IMR-90 (cell line): ENCODE measurements at regions not wholly inside any gene's neighbourhood (a gene's known extent, or its start where the extent isn't known, plus 50 kb on each side); places are given as distances from the start of the nearest gene placed in this dataset.

ENCODE experiments used
- ATAC-seq: fragments of 200-7000 bp; cut with Tn5 transposase; 2 replicates; pipeline ENCODE4 v1.9.1; 2020; ENCODE audit warnings: low read depth, mild to moderate bottlenecking, moderate library complexity
- BruUV-seq: library from RNA; stranded (reverse); fragments of 400-500 nt; replicated peaks from 2 replicates; lab custom pipeline; 2021; lab: Mats Ljungman, UMichigan
- CTCF ChIA-PET: fragments of 300-600 bp; formaldehyde crosslinking; extraction: SDS; loops from one replicate; lab custom pipeline; 2021; ENCODE audit warnings: antibody characterized with exemption; lab: Yijun Ruan, JAX
- POLR2A ChIA-PET: fragments of 300-600 bp; sonication (Branson Sonifier 250); formaldehyde crosslinking; loops from one replicate; lab custom pipeline; 2022; ENCODE audit warnings: antibody characterized with exemption; ENCODE audit not compliant: unreplicated experiment; lab: Charles Lee
- DNase-seq: peaks from one replicate; pipeline ENCODE4 v3.0.0; 2013
- H2AFZ ChIP-seq: replicated peaks from 2 replicates; pipeline ENCODE3; 2013; ENCODE audit warnings: low read length, mild to moderate bottlenecking; ENCODE audit not compliant: poor library complexity
- H2AK5ac ChIP-seq: 2 replicates; pipeline ENCODE4 v1.6.1; 2013; ENCODE audit warnings: low read depth, low read length, inconsistent platforms
- H2AK9ac ChIP-seq: replicated peaks from 2 replicates; pipeline ENCODE3; 2013; ENCODE audit warnings: mild to moderate bottlenecking, low read depth, low read length, moderate library complexity; ENCODE audit not compliant: poor library complexity
- H2BK120ac ChIP-seq: 2 replicates; pipeline ENCODE4 v1.6.1; 2013; ENCODE audit warnings: low read depth, low read length, inconsistent platforms
- H2BK15ac ChIP-seq: 3 replicates; pipeline ENCODE4 v1.6.1; 2013; ENCODE audit warnings: low read depth, low read length, inconsistent platforms
- H2BK20ac ChIP-seq: 2 replicates; pipeline ENCODE4 v1.6.1; 2013; ENCODE audit warnings: low read depth, mild to moderate bottlenecking, inconsistent platforms, low read length, moderate library complexity
- H2BK5ac ChIP-seq: 2 replicates; pipeline ENCODE4 v1.6.1; 2013; ENCODE audit warnings: mild to moderate bottlenecking, low read depth, low read length, inconsistent platforms; ENCODE audit not compliant: poor library complexity, severe bottlenecking
- H3K14ac ChIP-seq: replicated peaks from 2 replicates; pipeline ENCODE4 v1.6.1; 2013; ENCODE audit warnings: low read depth, low read length, inconsistent platforms
- H3K18ac ChIP-seq: 2 replicates; pipeline ENCODE4 v1.6.1; 2013; ENCODE audit warnings: low read depth, low read length, control low read depth
- H3K23ac ChIP-seq: 2 replicates; pipeline ENCODE4 v1.6.1; 2013; ENCODE audit warnings: low read depth, low read length, inconsistent platforms
- H3K27ac ChIP-seq: 2 replicates; pipeline ENCODE4 v1.5.1; 2013; ENCODE audit warnings: mild to moderate bottlenecking, control low read depth, low read length; ENCODE audit not compliant: insufficient read depth
- H3K27me3 ChIP-seq: 2 replicates; pipeline ENCODE4 v1.6.1; 2013; ENCODE audit warnings: low read length; ENCODE audit not compliant: control insufficient read depth, insufficient read depth
- H3K36me3 ChIP-seq: 2 replicates; pipeline ENCODE4 v1.6.1; 2013; ENCODE audit warnings: low read length, mixed read lengths; ENCODE audit not compliant: control insufficient read depth, insufficient read depth
- H3K4ac ChIP-seq: 2 replicates; pipeline ENCODE4 v1.6.1; 2013; ENCODE audit warnings: low read depth, low read length, inconsistent platforms
- H3K4me1 ChIP-seq: 2 replicates; pipeline ENCODE4 v1.6.1; 2013; ENCODE audit warnings: low read length, mixed read lengths; ENCODE audit not compliant: control insufficient read depth, insufficient read depth
- H3K4me2 ChIP-seq: 2 replicates; pipeline ENCODE4 v1.6.1; 2013; ENCODE audit warnings: low read depth, mild to moderate bottlenecking, control low read depth, low read length, moderate library complexity
- H3K4me3 ChIP-seq: 2 replicates; pipeline ENCODE4 v1.5.1; 2013; ENCODE audit warnings: low read depth, mild to moderate bottlenecking, control low read depth, low read length, moderate library complexity; ENCODE audit not compliant: insufficient read depth
- H3K56ac ChIP-seq: 2 replicates; pipeline ENCODE4 v1.6.1; 2013; ENCODE audit warnings: low read length, inconsistent platforms; ENCODE audit not compliant: insufficient read depth; ENCODE audit errors: extremely low read depth
- H3K79me1 ChIP-seq, 2 experiments: 2 replicates each; pipeline ENCODE4 v1.6.1; 2013; ENCODE audit warnings: low read length in 2 of 2, inconsistent platforms in 1 of 2, low read depth in 1 of 2
- H3K9ac ChIP-seq: 2 replicates; pipeline ENCODE4 v1.6.1; 2013; ENCODE audit warnings: low read depth, low read length, control low read depth
- H3K9me1 ChIP-seq: 2 replicates; pipeline ENCODE4 v1.6.1; 2013; ENCODE audit warnings: low read length, inconsistent platforms; ENCODE audit not compliant: insufficient read depth
- H3K9me3 ChIP-seq: 2 replicates; pipeline ENCODE4 v1.6.1; 2013; ENCODE audit warnings: low read length; ENCODE audit not compliant: control insufficient read depth, insufficient read depth
- H4K20me1 ChIP-seq: 2 replicates; pipeline ENCODE4 v1.6.1; 2013; ENCODE audit warnings: low read length, inconsistent platforms; ENCODE audit not compliant: insufficient read depth
- H4K5ac ChIP-seq: 2 replicates; pipeline ENCODE4 v1.6.1; 2013; ENCODE audit warnings: mild to moderate bottlenecking, low read depth, low read length, control low read depth
- H4K8ac ChIP-seq, 2 experiments: 2 replicates each; pipeline ENCODE4 v1.6.1; 2013; ENCODE audit warnings: low read depth in 2 of 2, low read length in 2 of 2, control low read depth in 1 of 2, inconsistent platforms in 1 of 2
- H4K91ac ChIP-seq: 2 replicates; pipeline ENCODE4 v1.6.1; 2013; ENCODE audit warnings: low read depth, low read length, inconsistent platforms; ENCODE audit not compliant: insufficient read depth
- CEBPB ChIP-seq: IDR thresholded peaks from 2 replicates; pipeline ENCODE4 v1.6.1; 2012; ENCODE audit warnings: low read depth, low read length, improper control_type of control experiment
- CHD1 ChIP-seq: IDR thresholded peaks from 2 replicates; pipeline ENCODE4 v1.6.1; 2012; ENCODE audit warnings: low read depth, low read length, improper control_type of control experiment
- CTCF ChIP-seq: conservative IDR thresholded peaks from 2 replicates; pipeline ENCODE4 v1.5.1; 2012; ENCODE audit warnings: mild to moderate bottlenecking, low read depth, low read length, improper control_type of control experiment
- MAFK ChIP-seq: IDR thresholded peaks from 2 replicates; pipeline ENCODE4 v1.6.1; 2012; ENCODE audit warnings: low read depth, low read length, improper control_type of control experiment
- MAZ ChIP-seq: IDR thresholded peaks from 2 replicates; pipeline ENCODE4 v1.6.1; 2012; ENCODE audit warnings: low read depth, mild to moderate bottlenecking, low read length, improper control_type of control experiment, moderate library complexity, borderline replicate concordance
- MXI1 ChIP-seq: IDR thresholded peaks from 2 replicates; pipeline ENCODE4 v1.6.1; 2012; ENCODE audit warnings: low read depth, mild to moderate bottlenecking, low read length, moderate library complexity, borderline replicate concordance
- NFE2L2 ChIP-seq: fragments of 150-350 bp; IDR thresholded peaks from 2 replicates; pipeline ENCODE4 v1.6.1; 2016; ENCODE audit warnings: low read depth, mild to moderate bottlenecking, low read length
- RAD21 ChIP-seq: IDR thresholded peaks from 2 replicates; pipeline ENCODE4 v1.6.1; 2012; ENCODE audit warnings: low read length, improper control_type of control experiment
- RCOR1 ChIP-seq: IDR thresholded peaks from 2 replicates; pipeline ENCODE4 v1.6.1; 2012; ENCODE audit warnings: mild to moderate bottlenecking, low read length, improper control_type of control experiment; ENCODE audit not compliant: insufficient replicate concordance
- RFX5 ChIP-seq: IDR thresholded peaks from 2 replicates; pipeline ENCODE4 v1.8.0; 2012; ENCODE audit warnings: low read depth, mild to moderate bottlenecking, low read length, moderate library complexity
- USF2 ChIP-seq: fragments of 150-350 bp; IDR thresholded peaks from 2 replicates; pipeline ENCODE4 v1.6.1; 2017; ENCODE audit warnings: mild to moderate bottlenecking, antibody characterized with exemption, low read length, low read depth
- dilution Hi-C: fragments of 300-500 bp; cut with HindIII; formaldehyde crosslinking; loops from one replicate; pipeline ENCODE4 v1.14.3; 2018; ENCODE audit warnings: low sequenced_read_pairs; ENCODE audit not compliant: unreplicated experiment
- in situ Hi-C: fragments of 300-500 bp; cut with MboI; formaldehyde crosslinking; loops from 3 replicates; pipeline ENCODE4 v1.14.3; 2019; ENCODE audit warnings: low sequenced_read_pairs, inconsistent platforms, mixed read lengths
- intact Hi-C: fragments of 100-400 bp; cut with micrococcal nuclease; formaldehyde crosslinking; loops from 2 replicates; pipeline ENCODE4 v1.10.0; 2022

GRCh38 chr13:75103976-75104375, 378.0 kb downstream of the TBC1D4 start:
- no peaks in the 10 kb centered on the region for H3K27me3 ChIP-seq
- dilution Hi-C loops: no loop called here

More at GRCh38 chr13:75103976-75104375, 378.0 kb downstream of the TBC1D4 start:
- no peak overlapping the region for H2BK15ac ChIP-seq
- no peak overlapping the region for H3K9ac ChIP-seq
- no peak for TF ChIP-seq MXI1
- TF ChIP-seq USF2: no peak
- no peak for TF ChIP-seq RCOR1
- no peak for TF ChIP-seq CEBPB
- TF ChIP-seq RFX5: no peak
- no peak for TF ChIP-seq CHD1
- no peak for TF ChIP-seq CTCF
- TF ChIP-seq RAD21: no peak
- TF ChIP-seq MAFK: no peak
- TF ChIP-seq MAZ: no peak
- no peak for TF ChIP-seq NFE2L2
- no peak overlapping the region for H3K18ac ChIP-seq
- no peak overlapping the region for H2BK20ac ChIP-seq
- no peak overlapping the region for H2AK9ac ChIP-seq
- no peaks in the 10 kb centered on the region for H3K4me1 ChIP-seq
- BruUV-seq: no TSS peak
- H3K27ac ChIP-seq: no peak overlapping the region
- no peak overlapping the region for H4K91ac ChIP-seq
- no peaks in the 10 kb centered on the region for H4K20me1 ChIP-seq
- ChIA-PET CTCF (interaction anchor here (0.7 kb wide), 1 partner anchor 38 kb away, joined by 3 read pairs; no protein-coding TSS in a partner anchor), POLR2A (no interaction called here)
- no peak overlapping the region for H4K5ac ChIP-seq
- no peak overlapping the region for H3K23ac ChIP-seq
- H3K9me3 ChIP-seq: no peaks in the 10 kb centered on the region
- no peak overlapping the region for H3K4me2 ChIP-seq
- ATAC-seq (no peak), DNase-seq (no peak)
- H4K8ac ChIP-seq: no peak overlapping the region
- no peak overlapping the region for H3K4me3 ChIP-seq
- H3K14ac ChIP-seq: no peak overlapping the region
- H3K56ac ChIP-seq: no peak overlapping the region
- H3K4ac ChIP-seq: no peak overlapping the region
- H2BK120ac ChIP-seq: no peak overlapping the region
- H3K9me1 ChIP-seq: no peaks in the 10 kb centered on the region
- H2AFZ ChIP-seq: no peak overlapping the region
- no peaks in the 10 kb centered on the region for H3K79me1 ChIP-seq
- H2AK5ac ChIP-seq: no peak overlapping the region
- H2BK5ac ChIP-seq: no peak overlapping the region
- in situ Hi-C loops (no loop called here), intact Hi-C loops (no loop called here)
- no peaks in the 10 kb centered on the region for H3K36me3 ChIP-seq
